ENCODE measurements at regions not wholly inside any gene's neighbourhood (a gene's known extent, or its start where the extent isn't known, plus 50 kb on each side); places are given as distances from the start of the nearest gene placed in this dataset.
A peak's percentile ranks its signal among the peaks of the same experiment; 100 is the strongest.

- H3K4me3 ChIP-seq = no peak overlapping the region
- no peak for FAIRE-seq
- no peak for DNase-seq (ENCODE audit: low read depth in 1 of 2, low spot score in 1 of 2)
These were observed 64.8 kb upstream of the SLCO2A1 start for GRCh38 chr3:134094491-134094890.

GRCh38 chr3:134093956-134094355, 64.2 kb upstream of the SLCO2A1 start:
- H3K4me1 ChIP-seq = no peaks in the 10 kb centered on the region
- no peaks in the 10 kb centered on the region for H3K9me3 ChIP-seq
- DNase-seq (ENCODE audit: low read depth in 1 of 2, low spot score in 1 of 2) (no peak), FAIRE-seq (no peak), ATAC-seq (no peak)
- WGBS (ENCODE audit: missing lambda C conversion rate) = 67% methylated on average over 2 of the region's 2 CpGs
- TF ChIP-seq MAFK (IDR thresholded peaks at IDR 0.05; ENCODE audit: partially characterized antibody) = no peak
- no peak for TF ChIP-seq GATA3 (IDR thresholded peaks at IDR 0.05; ENCODE audit: borderline replicate concordance)
- TF ChIP-seq RAD21 (conservative IDR thresholded peaks at IDR 0.05 in 1 of 2, IDR thresholded peaks at IDR 0.05 in 1 of 2) = no peak
- no peak overlapping the region for H3K4me3 ChIP-seq
- H3K27ac ChIP-seq = no peak overlapping the region
- CTCF ChIA-PET = no interaction called here
- no peak overlapping the region for H3K4me2 ChIP-seq
- POLR2A ChIA-PET = no interaction called here

More at GRCh38 chr3:134094491-134094890, 64.8 kb upstream of the SLCO2A1 start:
- POLR2A ChIA-PET = no interaction called here
- no peak for ATAC-seq
- TF ChIP-seq RNF2 (IDR thresholded peaks at IDR 0.05; ENCODE audit: borderline replicate concordance, low read depth) (no peak), JUNB (IDR thresholded peaks at IDR 0.05) (no peak), FOSB (CRISPR knock-in tag; IDR thresholded peaks at IDR 0.05) (no peak), NPAS2 (CRISPR knock-in tag; IDR thresholded peaks at IDR 0.05; ENCODE audit: borderline replicate concordance) (no peak), NFE2L2 (conservative IDR thresholded peaks at IDR 0.05; ENCODE audit: low read length) (no peak), CBX8 (IDR thresholded peaks at IDR 0.05) (no peak), ESRRA (IDR thresholded peaks at IDR 0.05; ENCODE audit: borderline replicate concordance, low read length) (no peak), SREBF2 (IDR thresholded peaks at IDR 0.05) (no peak), BHLHE40 (IDR thresholded peaks at IDR 0.05; ENCODE audit: low read depth, low read length) (no peak), E2F6 (IDR thresholded peaks at IDR 0.05; ENCODE audit: borderline replicate concordance, low read depth) (no peak), EHF (CRISPR knock-in tag; IDR thresholded peaks at IDR 0.05) (no peak), FOXS1 (CRISPR knock-in tag; IDR thresholded peaks at IDR 0.05) (no peak)
- H3K9me3 ChIP-seq = no peaks in the 10 kb centered on the region
- CTCF ChIA-PET = no interaction called here
- WGBS (ENCODE audit: missing lambda C conversion rate) = 53% methylated on average over 3 of the region's 3 CpGs
- no peak overlapping the region for H3K4me2 ChIP-seq
- H3K27ac ChIP-seq = no peak overlapping the region
- no peaks in the 10 kb centered on the region for H3K4me1 ChIP-seq

GRCh38 chr3:134092208-134092701, 62.5 kb upstream of the SLCO2A1 start:
- H3K4me2 ChIP-seq = no peak overlapping the region
- ChIA-PET CTCF (no interaction called here), POLR2A (no interaction called here)
- H3K4me3 ChIP-seq = no peak overlapping the region
- H3K27ac ChIP-seq = no peak overlapping the region
- 50% methylated on average over 3 of the region's 6 CpGs for WGBS (ENCODE audit: missing lambda C conversion rate)
- DNase-seq (ENCODE audit: low read depth in 1 of 2, low spot score in 1 of 2) (peak in 1 of 2 experiments; percentile 3), ATAC-seq (no peak; a peak in 1 of 6 replicates), FAIRE-seq (no peak)
- H3K4me1 ChIP-seq = no peaks in the 10 kb centered on the region
- TF ChIP-seq MAZ (IDR thresholded peaks at IDR 0.05; ENCODE audit: borderline replicate concordance, low read depth, low read length) = no peak
- no peak for TF ChIP-seq BHLHE40 (IDR thresholded peaks at IDR 0.05; ENCODE audit: low read depth, low read length)
- TF ChIP-seq FOSB (CRISPR knock-in tag; IDR thresholded peaks at IDR 0.05) = no peak
- TF ChIP-seq MYC (IDR thresholded peaks at IDR 0.05; ENCODE audit: borderline replicate concordance, low read length) = no peak
- TF ChIP-seq POLR2A (IDR thresholded peaks at IDR 0.05; ENCODE audit: low read length) = no peak
- no peak for TF ChIP-seq NPAS2 (CRISPR knock-in tag; IDR thresholded peaks at IDR 0.05; ENCODE audit: borderline replicate concordance)
- no peaks in the 10 kb centered on the region for H3K9me3 ChIP-seq

GRCh38 chr3:134090031-134090430, 60.3 kb upstream of the SLCO2A1 start:
- FAIRE-seq (no peak), ATAC-seq (no peak), DNase-seq (ENCODE audit: low read depth in 1 of 2, low spot score in 1 of 2) (no peak)
- H3K4me1 ChIP-seq = no peaks in the 10 kb centered on the region
- no peak overlapping the region for H3K4me2 ChIP-seq
- H3K27ac ChIP-seq = no peak overlapping the region
- TF ChIP-seq ESRRA (IDR thresholded peaks at IDR 0.05; ENCODE audit: borderline replicate concordance, low read length) = no peak
- TF ChIP-seq GATA3 (IDR thresholded peaks at IDR 0.05; ENCODE audit: borderline replicate concordance) = no peak
- TF ChIP-seq MAZ (IDR thresholded peaks at IDR 0.05; ENCODE audit: borderline replicate concordance, low read depth, low read length) = no peak
- TF ChIP-seq ZC3H11A (IDR thresholded peaks at IDR 0.05) = no peak
- TF ChIP-seq FOSL2 (IDR thresholded peaks at IDR 0.05) = no peak
- TF ChIP-seq FOSL2 (CRISPR knock-in tag; IDR thresholded peaks at IDR 0.05) = no peak
- TF ChIP-seq CHD4 (IDR thresholded peaks at IDR 0.05; ENCODE audit: borderline replicate concordance) = no peak
- TF ChIP-seq RAD21 (conservative IDR thresholded peaks at IDR 0.05 in 1 of 2, IDR thresholded peaks at IDR 0.05 in 1 of 2) = no peak
- no peak for TF ChIP-seq FOSB (CRISPR knock-in tag; IDR thresholded peaks at IDR 0.05)
- TF ChIP-seq JUN (IDR thresholded peaks at IDR 0.05) = no peak
- TF ChIP-seq HOXA7 (CRISPR knock-in tag; IDR thresholded peaks at IDR 0.05) = no peak
- no peak for TF ChIP-seq ZNF302 (CRISPR knock-in tag; IDR thresholded peaks at IDR 0.05)
- no peak for TF ChIP-seq CTCF (IDR thresholded peaks at IDR 0.05)
- TF ChIP-seq TP53 (CRISPR knock-in tag; IDR thresholded peaks at IDR 0.05) = no peak
- no peak for TF ChIP-seq EHF (CRISPR knock-in tag; IDR thresholded peaks at IDR 0.05)
- TF ChIP-seq HDAC2 (IDR thresholded peaks at IDR 0.05) = no peak
- TF ChIP-seq NPAS2 (CRISPR knock-in tag; IDR thresholded peaks at IDR 0.05; ENCODE audit: borderline replicate concordance) = no peak
- H3K9me3 ChIP-seq = no peaks in the 10 kb centered on the region
- POLR2A ChIA-PET = no interaction called here
- 50% methylated on average over 2 of the region's 2 CpGs for WGBS (ENCODE audit: missing lambda C conversion rate)
- H3K4me3 ChIP-seq = no peak overlapping the region
- CTCF ChIA-PET = no interaction called here

Data from A549 (cell line).